ENCODE measurements at regions not wholly inside any gene's neighbourhood (a gene's known extent, or its start where the extent isn't known, plus 50 kb on each side); places are given as distances from the start of the nearest gene placed in this dataset.

DNA sequence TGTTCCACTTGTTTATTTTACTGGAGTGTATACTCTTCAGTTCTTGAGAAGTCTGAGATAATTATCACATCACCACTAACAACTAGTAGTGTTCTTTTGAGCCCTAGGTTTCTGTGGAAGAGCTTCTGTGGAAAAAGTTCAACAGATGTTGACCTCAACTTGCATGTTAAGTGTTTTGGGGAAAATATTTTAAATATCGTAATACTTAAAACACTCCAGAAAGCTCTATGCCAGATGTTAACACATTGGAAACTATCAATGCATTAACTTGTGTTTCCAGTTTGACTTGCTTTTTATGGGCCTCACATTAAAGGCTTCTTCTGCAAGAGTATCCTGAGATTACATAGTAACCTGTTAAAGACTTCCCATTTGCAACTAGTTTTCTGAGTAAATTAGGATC lies 173.1 kb downstream of the DUSP6 start:
- TF ChIP-seq CTCF (conservative IDR thresholded peaks at IDR 0.05) = no peak
- no peak for TF ChIP-seq EZH2 (IDR thresholded peaks at IDR 0.05; ENCODE audit: low read depth)
